OCI-LY7 (cell line): ENCODE measurements at regions not wholly inside any gene's neighbourhood (a gene's known extent, or its start where the extent isn't known, plus 50 kb on each side); places are given as distances from the start of the nearest gene placed in this dataset.

Experiments used
- BruUV-seq: library from RNA; stranded (reverse); fragments of 400-500 nt; replicated peaks from 2 replicates; lab custom pipeline; 2021; lab: Mats Ljungman, UMichigan
- CTCF ChIA-PET: fragments of 300-600 bp; sonication (Branson Sonifier 250); formaldehyde crosslinking; loops from one replicate; lab custom pipeline; 2022; ENCODE audit warnings: antibody characterized with exemption; ENCODE audit not compliant: unreplicated experiment; lab: Charles Lee
- POLR2A ChIA-PET: fragments of 300-600 bp; sonication (Branson Sonifier 250); formaldehyde crosslinking; loops from one replicate; lab custom pipeline; 2022; ENCODE audit warnings: antibody characterized with exemption; lab: Charles Lee
- DNase-seq: peaks from one replicate; pipeline ENCODE4 v3.0.0-alpha.2; 2015; ENCODE audit warnings: low spot score
- H2AFZ ChIP-seq: fragments of 200-600 bp; sonication (generic), shearing (Covaris generic); 2 replicates; pipeline ENCODE4 v1.6.1; 2014; ENCODE audit warnings: mild to moderate bottlenecking, antibody characterized with exemption, low read length, moderate library complexity
- H3K27ac ChIP-seq: fragments of 200-600 bp; sonication (generic); 2 replicates; pipeline ENCODE4 v1.5.1; 2014; ENCODE audit warnings: mixed run types, low read depth, mild to moderate bottlenecking, moderate library complexity, low read length, inconsistent platforms; ENCODE audit not compliant: poor library complexity, severe bottlenecking
- H3K36me3 ChIP-seq: fragments of 200-600 bp; sonication (generic); 2 replicates; pipeline ENCODE4 v1.6.1; 2014; ENCODE audit warnings: mild to moderate bottlenecking, antibody characterized with exemption, low read length, moderate library complexity, mixed read lengths; ENCODE audit not compliant: insufficient read depth
- H3K4me1 ChIP-seq: fragments of 200-600 bp; sonication (generic); 2 replicates; pipeline ENCODE4 v1.5.1; 2014; ENCODE audit warnings: mild to moderate bottlenecking, low read length; ENCODE audit not compliant: insufficient read depth, poor library complexity, severe bottlenecking
- H3K4me2 ChIP-seq: fragments of 200-600 bp; sonication (generic); 2 replicates; pipeline ENCODE4 v1.6.1; 2014; ENCODE audit warnings: mild to moderate bottlenecking, low read length
- H3K4me3 ChIP-seq: fragments of 200-600 bp; sonication (generic); 2 replicates; pipeline ENCODE4 v1.5.1; 2014; ENCODE audit warnings: mild to moderate bottlenecking, low read depth, low read length; ENCODE audit not compliant: poor library complexity, severe bottlenecking
- H3K79me2 ChIP-seq: fragments of 200-600 bp; sonication (generic); 2 replicates; pipeline ENCODE4 v1.6.1; 2016; ENCODE audit warnings: low read depth, mild to moderate bottlenecking, low read length, moderate library complexity, mixed read lengths; ENCODE audit not compliant: insufficient read depth
- H3K9me2 ChIP-seq: fragments of 200-600 bp; sonication (generic); 2 replicates; pipeline ENCODE4 v1.6.1; 2016; ENCODE audit warnings: mild to moderate bottlenecking, low read length, mixed read lengths; ENCODE audit not compliant: insufficient read depth
- H3K9me3 ChIP-seq: fragments of 200-600 bp; sonication (generic); 2 replicates; pipeline ENCODE4 v1.6.1; 2014; ENCODE audit warnings: mild to moderate bottlenecking, mixed run types, low read length, mixed read lengths
- H4K20me1 ChIP-seq: fragments of 200-600 bp; sonication (generic); 2 replicates; pipeline ENCODE4 v1.6.1; 2014; ENCODE audit warnings: mild to moderate bottlenecking, antibody characterized with exemption, low read length, moderate library complexity, mixed read lengths; ENCODE audit not compliant: insufficient read depth
- EZH2phosphoT487 ChIP-seq: fragments of 200-600 bp; sonication (generic); IDR thresholded peaks from 2 replicates; pipeline ENCODE4 v1.6.1; 2018; ENCODE audit warnings: low read depth, borderline replicate concordance, mild to moderate bottlenecking, mixed run types, antibody characterized with exemption, low read length, moderate library complexity, mixed read lengths
- intact Hi-C: fragments of 100-400 bp; cut with micrococcal nuclease; formaldehyde crosslinking; loops from one replicate; pipeline ENCODE4 v1.10.0; 2022; ENCODE audit not compliant: unreplicated experiment
- TF ChIP-seq, protein P1 (sequence below): fragments of 200-600 bp; sonication (generic); conservative IDR thresholded peaks from 2 replicates; pipeline ENCODE4 v1.5.1; 2014; ENCODE audit warnings: mild to moderate bottlenecking, antibody characterized with exemption, low read length, moderate library complexity, mixed read lengths

GRCh38 chr4:166386491-166387360 is 513.7 kb downstream of the TLL1 start:
- ChIA-PET POLR2A (no interaction called here), CTCF (no interaction called here)
- Histone ChIP-seq H3K4me2 (no peak overlapping the region), H3K27ac (no peak overlapping the region), H3K79me2 (no peaks in the 10 kb centered on the region), H3K4me3 (no peak overlapping the region), H2AFZ (no peak overlapping the region), H3K36me3 (no peaks in the 10 kb centered on the region), H3K9me2 (no peaks in the 10 kb centered on the region), H3K4me1 (no peaks in the 10 kb centered on the region), H3K9me3 (no peaks in the 10 kb centered on the region), H4K20me1 (no peaks in the 10 kb centered on the region)
- no TSS peak for BruUV-seq
- intact Hi-C loops, result no loop called here
- DNase-seq, result no peak
- no peak for TF ChIP-seq EZH2phosphoT487
- TF ChIP-seq, protein P1, sequence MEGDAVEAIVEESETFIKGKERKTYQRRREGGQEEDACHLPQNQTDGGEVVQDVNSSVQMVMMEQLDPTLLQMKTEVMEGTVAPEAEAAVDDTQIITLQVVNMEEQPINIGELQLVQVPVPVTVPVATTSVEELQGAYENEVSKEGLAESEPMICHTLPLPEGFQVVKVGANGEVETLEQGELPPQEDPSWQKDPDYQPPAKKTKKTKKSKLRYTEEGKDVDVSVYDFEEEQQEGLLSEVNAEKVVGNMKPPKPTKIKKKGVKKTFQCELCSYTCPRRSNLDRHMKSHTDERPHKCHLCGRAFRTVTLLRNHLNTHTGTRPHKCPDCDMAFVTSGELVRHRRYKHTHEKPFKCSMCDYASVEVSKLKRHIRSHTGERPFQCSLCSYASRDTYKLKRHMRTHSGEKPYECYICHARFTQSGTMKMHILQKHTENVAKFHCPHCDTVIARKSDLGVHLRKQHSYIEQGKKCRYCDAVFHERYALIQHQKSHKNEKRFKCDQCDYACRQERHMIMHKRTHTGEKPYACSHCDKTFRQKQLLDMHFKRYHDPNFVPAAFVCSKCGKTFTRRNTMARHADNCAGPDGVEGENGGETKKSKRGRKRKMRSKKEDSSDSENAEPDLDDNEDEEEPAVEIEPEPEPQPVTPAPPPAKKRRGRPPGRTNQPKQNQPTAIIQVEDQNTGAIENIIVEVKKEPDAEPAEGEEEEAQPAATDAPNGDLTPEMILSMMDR, result no peak

DNA sequence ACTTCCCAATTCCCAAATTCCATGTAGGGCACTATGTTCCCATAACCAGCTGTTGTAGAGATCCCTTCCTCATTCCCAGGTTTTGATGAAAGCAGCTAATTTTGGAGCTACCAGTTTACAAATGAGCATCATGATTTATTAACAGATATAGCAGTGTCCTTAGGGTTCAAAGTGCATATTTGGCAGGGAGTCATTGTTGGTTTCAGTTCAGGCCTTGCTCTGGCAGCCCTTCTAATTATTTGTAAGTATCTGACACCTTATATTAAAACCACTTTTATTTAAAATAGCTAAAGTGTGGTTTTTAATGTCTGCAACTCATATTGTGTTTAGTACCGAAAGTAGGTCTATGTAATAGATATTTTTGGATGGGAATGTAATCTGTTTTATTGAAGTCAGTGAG is 518.5 kb downstream of the TLL1 start:
- no peak overlapping the region for H2AFZ ChIP-seq
- no peaks in the 10 kb centered on the region for H3K4me1 ChIP-seq
- no peaks in the 10 kb centered on the region for H3K9me3 ChIP-seq
- no peaks in the 10 kb centered on the region for H3K36me3 ChIP-seq
- BruUV-seq, result no TSS peak
- no peak overlapping the region for H3K4me3 ChIP-seq
- ChIA-PET CTCF (no interaction called here), POLR2A (interaction anchor here (0.7 to 1.4 kb wide), 2 partner anchors 9 to 1748 kb away, joined by 3 to 6 read pairs; no protein-coding TSS in a partner anchor)
- no peaks in the 10 kb centered on the region for H3K9me2 ChIP-seq
- no peaks in the 10 kb centered on the region for H4K20me1 ChIP-seq
- no peak for DNase-seq
- TF ChIP-seq EZH2phosphoT487, result no peak
- H3K79me2 ChIP-seq, result no peaks in the 10 kb centered on the region
- no peak overlapping the region for H3K4me2 ChIP-seq
- no peak overlapping the region for H3K27ac ChIP-seq
- intact Hi-C loops, result no loop called here

DNA sequence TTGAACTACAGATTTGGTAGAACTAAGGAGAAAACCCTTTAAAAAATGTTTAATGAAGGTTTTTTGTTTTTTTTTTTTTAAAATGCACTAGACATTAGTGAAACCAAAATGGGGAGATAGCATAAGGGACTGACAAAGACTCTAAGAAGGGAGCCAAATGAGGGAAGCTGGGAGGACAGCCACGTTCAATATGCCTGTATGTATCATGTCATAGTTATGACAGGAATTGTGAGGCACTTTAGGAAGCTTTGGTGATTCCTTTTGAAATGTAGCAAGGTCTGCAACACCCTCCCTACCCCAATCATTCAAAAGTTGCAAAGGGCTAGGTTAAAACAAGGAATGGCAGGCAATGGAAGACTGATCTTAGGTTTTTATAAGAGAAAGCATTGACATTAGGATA is 526.0 kb downstream of the TLL1 start:
- CTCF ChIA-PET, result no interaction called here

More for the DNA sequence above, 526.0 kb downstream of the TLL1 start:
- BruUV-seq, result no TSS peak
- Histone ChIP-seq H3K4me3 (no peak overlapping the region), H3K9me2 (no peaks in the 10 kb centered on the region), H3K9me3 (no peaks in the 10 kb centered on the region), H2AFZ (no peak overlapping the region), H4K20me1 (no peaks in the 10 kb centered on the region), H3K79me2 (no peaks in the 10 kb centered on the region), H3K36me3 (no peaks in the 10 kb centered on the region), H3K4me1 (no peaks in the 10 kb centered on the region), H3K27ac (no peak overlapping the region), H3K4me2 (no peak overlapping the region)
- DNase-seq, result no peak
- TF ChIP-seq EZH2phosphoT487, result no peak
- TF ChIP-seq, protein P1, result no peak
- intact Hi-C loops, result no loop called here
- POLR2A ChIA-PET, result no interaction called here
